Body of pancreas (tissue), 4 donors: ENCODE measurements at regions not wholly inside any gene's neighbourhood (a gene's known extent, or its start where the extent isn't known, plus 50 kb on each side); places are given as distances from the start of the nearest gene placed in this dataset.

Experiments
- POLR2A ChIP-seq, 3 donors: fragments of 450-650 bp; IDR thresholded peaks; one replicate each; pipeline ENCODE4 v1.6.1; 2016; ENCODE audit warnings: antibody characterized with exemption in 3 of 3, mild to moderate bottlenecking in 2 of 3
- TF ChIP-seq, protein P1 (sequence below), 7 experiments: fragments of 450-650 bp in 4 of 7; fragments of 200-600 bp in 3 of 7; sonication (generic) in 3 of 7; IDR thresholded peaks; one replicate each; pipeline ENCODE4 v1.5.1; 2016 to 2019; ENCODE audit warnings: antibody characterized with exemption in 7 of 7

- TF ChIP-seq POLR2A (IDR thresholded peaks at IDR 0.05): no peak
- TF ChIP-seq, protein P1, sequence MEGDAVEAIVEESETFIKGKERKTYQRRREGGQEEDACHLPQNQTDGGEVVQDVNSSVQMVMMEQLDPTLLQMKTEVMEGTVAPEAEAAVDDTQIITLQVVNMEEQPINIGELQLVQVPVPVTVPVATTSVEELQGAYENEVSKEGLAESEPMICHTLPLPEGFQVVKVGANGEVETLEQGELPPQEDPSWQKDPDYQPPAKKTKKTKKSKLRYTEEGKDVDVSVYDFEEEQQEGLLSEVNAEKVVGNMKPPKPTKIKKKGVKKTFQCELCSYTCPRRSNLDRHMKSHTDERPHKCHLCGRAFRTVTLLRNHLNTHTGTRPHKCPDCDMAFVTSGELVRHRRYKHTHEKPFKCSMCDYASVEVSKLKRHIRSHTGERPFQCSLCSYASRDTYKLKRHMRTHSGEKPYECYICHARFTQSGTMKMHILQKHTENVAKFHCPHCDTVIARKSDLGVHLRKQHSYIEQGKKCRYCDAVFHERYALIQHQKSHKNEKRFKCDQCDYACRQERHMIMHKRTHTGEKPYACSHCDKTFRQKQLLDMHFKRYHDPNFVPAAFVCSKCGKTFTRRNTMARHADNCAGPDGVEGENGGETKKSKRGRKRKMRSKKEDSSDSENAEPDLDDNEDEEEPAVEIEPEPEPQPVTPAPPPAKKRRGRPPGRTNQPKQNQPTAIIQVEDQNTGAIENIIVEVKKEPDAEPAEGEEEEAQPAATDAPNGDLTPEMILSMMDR (IDR thresholded peaks at IDR 0.05): no peak
These were observed 162.3 kb upstream of the TNFAIP3 start for GRCh38 chr6:137704802-137705159.
